CD14-positive monocyte (primary cell): ENCODE measurements at regions not wholly inside any gene's neighbourhood (a gene's known extent, or its start where the extent isn't known, plus 50 kb on each side); places are given as distances from the start of the nearest gene placed in this dataset.

Experiments
- DNase-seq, 3 donors: peaks; one replicate each; pipeline ENCODE4 v3.0.0-alpha.2; 2011 to 2022
- H2AFZ ChIP-seq: 2 replicates; pipeline ENCODE4 v1.6.0; 2012; ENCODE audit warnings: mild to moderate bottlenecking, low read depth, low read length, inconsistent platforms; ENCODE audit not compliant: insufficient read depth, poor library complexity, severe bottlenecking
- H3K27ac ChIP-seq, 2 donors: 1 replicate in 1 of 2; 2 replicates in 1 of 2; pipeline ENCODE4 v1.5.1; 2012 to 2013; ENCODE audit warnings: low read length in 2 of 2, control low read depth in 1 of 2, inconsistent platforms in 1 of 2, low read depth in 1 of 2, mild to moderate bottlenecking in 1 of 2
- H3K27me3 ChIP-seq, 2 donors: one replicate each; pipeline versions ENCODE4 v1.6.0 to v1.6.1; 2011 to 2013; ENCODE audit warnings: low read length in 2 of 2; ENCODE audit not compliant: control insufficient read depth in 2 of 2, insufficient read depth in 2 of 2
- H3K36me3 ChIP-seq, 2 donors: replicated peaks in 1 of 2; 1 replicate in 1 of 2; 2 replicates in 1 of 2; pipeline versions ENCODE4 v1.5.1 to v1.6.1; 2012 to 2013; ENCODE audit warnings: low read length in 2 of 2, control low read depth in 1 of 2, inconsistent platforms in 1 of 2, mild to moderate bottlenecking in 1 of 2; ENCODE audit not compliant: insufficient read depth in 2 of 2, control insufficient read depth in 1 of 2
- H3K4me1 ChIP-seq, 2 donors: 1 replicate in 1 of 2; 2 replicates in 1 of 2; pipeline versions ENCODE4 v1.5.1 to v1.6.1; 2012 to 2013; ENCODE audit warnings: low read length in 2 of 2, control low read depth in 1 of 2, inconsistent platforms in 1 of 2, mild to moderate bottlenecking in 1 of 2, moderate library complexity in 1 of 2; ENCODE audit not compliant: insufficient read depth in 2 of 2, control insufficient read depth in 1 of 2
- H3K4me2 ChIP-seq: replicated peaks from 2 replicates; pipeline ENCODE3; 2012; ENCODE audit warnings: low read length, moderate library complexity, mild to moderate bottlenecking; ENCODE audit not compliant: poor library complexity, severe bottlenecking; ENCODE audit errors: extremely low read depth
- H3K4me3 ChIP-seq, 3 experiments: fragments of 200-600 bp in 1 of 3; sonication (generic) in 1 of 3; replicated peaks in 1 of 3; 1 replicate in 2 of 3; 2 replicates in 1 of 3; pipeline ENCODE4 v1.5.1; 2011 to 2013; ENCODE audit warnings: low read length in 3 of 3, mild to moderate bottlenecking in 3 of 3, control low read depth in 2 of 3, low read depth in 2 of 3, inconsistent platforms in 1 of 3, moderate library complexity in 1 of 3
- H3K79me2 ChIP-seq: 2 replicates; pipeline ENCODE4 v1.6.0; 2012; ENCODE audit warnings: mild to moderate bottlenecking, control low read depth, inconsistent platforms, low read length, moderate library complexity; ENCODE audit not compliant: insufficient read depth
- H3K9ac ChIP-seq: 2 replicates; pipeline ENCODE4 v1.6.0; 2017; ENCODE audit warnings: low read length, mild to moderate bottlenecking; ENCODE audit not compliant: insufficient read depth, poor library complexity, severe bottlenecking
- H3K9me3 ChIP-seq, 2 donors: replicated peaks in 1 of 2; 1 replicate in 1 of 2; 2 replicates in 1 of 2; pipeline versions ENCODE4 v1.5.1 to v1.6.1; 2012 to 2013; ENCODE audit warnings: low read length in 2 of 2, control low read depth in 1 of 2; ENCODE audit not compliant: control insufficient read depth in 1 of 2, insufficient read depth in 1 of 2
- H4K20me1 ChIP-seq: 2 replicates; pipeline ENCODE4 v1.6.0; 2012; ENCODE audit warnings: mild to moderate bottlenecking, low read length, control low read depth, moderate library complexity; ENCODE audit not compliant: insufficient read depth
- H3K27ac Mint-ChIP-seq, 7 donors: one replicate each; pipeline ENCODE4 v1.8.0; 2020; ENCODE audit warnings: mild to moderate bottlenecking in 7 of 7, mixed read lengths in 7 of 7, moderate library complexity in 6 of 7, inconsistent platforms in 2 of 7
- H3K27me3 Mint-ChIP-seq, 3 donors: one replicate each; pipeline ENCODE4 v1.8.0; 2021 to 2022; ENCODE audit warnings: low read depth in 3 of 3, mild to moderate bottlenecking in 3 of 3, mixed read lengths in 3 of 3, moderate library complexity in 3 of 3, inconsistent platforms in 1 of 3
- H3K36me3 Mint-ChIP-seq, 2 donors: one replicate each; pipeline ENCODE4 v1.8.0; 2020; ENCODE audit warnings: mixed read lengths in 2 of 2, inconsistent platforms in 1 of 2, mild to moderate bottlenecking in 1 of 2
- H3K4me1 Mint-ChIP-seq: one replicate; pipeline ENCODE4 v1.8.0; 2020; ENCODE audit warnings: mild to moderate bottlenecking, mixed read lengths
- H3K4me3 Mint-ChIP-seq, 2 donors: one replicate each; pipeline ENCODE4 v1.8.0; 2020; ENCODE audit warnings: mild to moderate bottlenecking in 2 of 2, mixed read lengths in 2 of 2, moderate library complexity in 1 of 2
- H3K9me3 Mint-ChIP-seq, 7 donors: one replicate each; pipeline ENCODE4 v1.8.0; 2020 to 2022; ENCODE audit warnings: mixed read lengths in 7 of 7, mild to moderate bottlenecking in 6 of 7, moderate library complexity in 6 of 7, inconsistent platforms in 2 of 7
- CTCF ChIP-seq: fragments of 200-600 bp; IDR thresholded peaks from one replicate; pipeline ENCODE4 v1.8.0; 2022; ENCODE audit warnings: antibody characterized with exemption, mild to moderate bottlenecking
- WGBS: methylation state at CpG from one replicate; pipeline ENCODE4 v1.1.5; 2013; ENCODE audit warnings: missing lambda C conversion rate; ENCODE audit not compliant: insufficient coverage; 5-methylcytosine and 5-hydroxymethylcytosine counted together
- intact Hi-C, 2 donors: fragments of 100-400 bp; cut with micrococcal nuclease; formaldehyde crosslinking; loops; one replicate each; pipeline versions ENCODE4 v1.15.0 to v1.15.1; 2023

GRCh38 chr4:101669138-101669831, 121.2 kb upstream of the BANK1 start:
- Histone ChIP-seq H3K36me3 (no peaks in the 10 kb centered on the region), H3K9ac (no peak overlapping the region), H3K27me3 (no peaks in the 10 kb centered on the region), H3K4me2 (no peak overlapping the region), H4K20me1 (no peaks in the 10 kb centered on the region), H3K79me2 (no peaks in the 10 kb centered on the region), H3K9me3 (peaks cover 0 to 4% of the 10 kb centered on the region in 2 donors), H3K4me3 (no peak overlapping the region), H2AFZ (no peak overlapping the region), H3K4me1 (no peaks in the 10 kb centered on the region), H3K27ac (no peak overlapping the region)
- Mint-ChIP-seq H3K4me3 (no peak overlapping the region), H3K4me1 (no peaks in the 10 kb centered on the region), H3K27ac (no peak overlapping the region), H3K36me3 (no peaks in the 10 kb centered on the region), H3K27me3 (peaks cover 0 to 2% (median 1%) of the 10 kb centered on the region in 3 donors), H3K9me3 (peaks cover 4 to 27% (median 10%) of the 10 kb centered on the region in 7 donors)
- no peak for TF ChIP-seq CTCF
- WGBS: 84% methylated on average over 2 of the region's 3 CpGs
- no peak for DNase-seq
- intact Hi-C loops: no loop called here

GRCh38 chr4:101667348-101667747, 123.2 kb upstream of the BANK1 start:
- no peaks in the 10 kb centered on the region for H3K36me3 Mint-ChIP-seq

More at GRCh38 chr4:101667348-101667747, 123.2 kb upstream of the BANK1 start:
- WGBS: 100% methylated on average over 1 of the region's 4 CpGs
- no peaks in the 10 kb centered on the region for H3K79me2 ChIP-seq
- H3K27ac Mint-ChIP-seq: no peak overlapping the region
- no peaks in the 10 kb centered on the region for H4K20me1 ChIP-seq
- H2AFZ ChIP-seq: no peak overlapping the region
- H3K4me3 Mint-ChIP-seq: no peak overlapping the region
- H3K4me1 ChIP-seq: no peaks in the 10 kb centered on the region
- peaks cover 4 to 26% (median 7%) of the 10 kb centered on the region in 7 donors for H3K9me3 Mint-ChIP-seq
- H3K4me3 ChIP-seq: no peak overlapping the region
- TF ChIP-seq CTCF: no peak
- H3K4me1 Mint-ChIP-seq: no peaks in the 10 kb centered on the region
- no peaks in the 10 kb centered on the region for H3K27me3 ChIP-seq
- H3K9me3 ChIP-seq: peaks cover 0 to 4% of the 10 kb centered on the region in 2 donors
- H3K4me2 ChIP-seq: no peak overlapping the region
- H3K36me3 ChIP-seq: no peaks in the 10 kb centered on the region
- H3K27ac ChIP-seq: no peak overlapping the region
- no peak overlapping the region for H3K9ac ChIP-seq
- DNase-seq: no peak
- intact Hi-C loops: no loop called here
- peaks cover 0 to 2% (median 1%) of the 10 kb centered on the region in 3 donors for H3K27me3 Mint-ChIP-seq
